Thymus (tissue), 11 donors: ENCODE measurements at regions not wholly inside any gene's neighbourhood (a gene's known extent, or its start where the extent isn't known, plus 50 kb on each side); places are given as distances from the start of the nearest gene placed in this dataset.
"Not testable (repeated sequence)": the region's sequence is repeated elsewhere in the genome, so short reads cannot be mapped to it uniquely, and the experiment has no call there.

Experiments used
- DNase-seq, 9 donors: peaks; one replicate each; pipeline ENCODE4 v3.0.0-alpha.2; 2013; ENCODE audit warnings: low spot score in 9 of 9, low read depth in 6 of 9, missing footprints in 1 of 9
- H3K27ac ChIP-seq, 2 donors: one replicate each; pipeline ENCODE4 v1.5.1; 2013; ENCODE audit warnings: control low read depth in 1 of 2, low read depth in 1 of 2, low read length in 1 of 2, mild to moderate bottlenecking in 1 of 2, moderate library complexity in 1 of 2
- H3K27me3 ChIP-seq, 2 donors: one replicate each; pipeline ENCODE4 v1.5.1; 2013; ENCODE audit warnings: low read length in 1 of 2; ENCODE audit not compliant: control insufficient read depth in 2 of 2, insufficient read depth in 1 of 2
- H3K36me3 ChIP-seq, 2 donors: one replicate each; pipeline ENCODE4 v1.5.1; 2013; ENCODE audit warnings: low read length in 1 of 2, mild to moderate bottlenecking in 1 of 2, moderate library complexity in 1 of 2; ENCODE audit not compliant: control insufficient read depth in 2 of 2, insufficient read depth in 2 of 2
- H3K4me1 ChIP-seq, 2 donors: one replicate each; pipeline ENCODE4 v1.5.1; 2013; ENCODE audit warnings: low read length in 2 of 2; ENCODE audit not compliant: control insufficient read depth in 2 of 2, insufficient read depth in 2 of 2
- H3K4me3 ChIP-seq, 2 donors: one replicate each; pipeline ENCODE4 v1.5.1; 2013; ENCODE audit warnings: low read length in 2 of 2, control low read depth in 1 of 2, mild to moderate bottlenecking in 1 of 2
- H3K9me3 ChIP-seq, 2 donors: one replicate each; pipeline ENCODE4 v1.5.1; 2013; ENCODE audit warnings: low read length in 1 of 2, mild to moderate bottlenecking in 1 of 2; ENCODE audit not compliant: control insufficient read depth in 2 of 2, insufficient read depth in 1 of 2
- WGBS: extraction: QIAGEN DNeasy Blood & Tissue Kit; methylation state at CpG from one replicate; pipeline ENCODE4 v1.1.7; 2013; 5-methylcytosine and 5-hydroxymethylcytosine counted together
- donor health status: healthy.

DNA sequence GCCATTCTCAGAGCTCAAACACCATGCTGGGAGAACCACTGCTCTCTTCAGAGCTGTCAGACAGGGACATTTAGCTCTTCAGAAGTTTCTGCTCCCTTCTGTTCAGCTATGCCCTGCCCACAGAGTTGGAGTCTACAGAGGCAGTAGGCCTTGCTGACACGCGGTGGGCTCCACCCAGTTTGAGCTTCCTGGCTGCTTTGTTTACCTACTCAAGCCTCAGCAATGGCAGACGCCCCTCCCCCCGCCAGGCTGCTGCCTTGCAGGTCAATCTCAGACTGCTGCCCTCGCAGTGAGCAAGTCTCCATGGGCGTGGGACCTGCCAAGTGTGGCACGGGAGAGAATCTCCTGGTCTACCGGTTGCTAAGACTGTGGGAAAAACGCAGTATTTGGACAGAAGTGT lies 93.8 kb upstream of the ZC3H12A start:
- H3K27me3 ChIP-seq: not testable (repeated sequence)
- WGBS: 64% methylated on average over 9 of the region's 9 CpGs

DNA sequence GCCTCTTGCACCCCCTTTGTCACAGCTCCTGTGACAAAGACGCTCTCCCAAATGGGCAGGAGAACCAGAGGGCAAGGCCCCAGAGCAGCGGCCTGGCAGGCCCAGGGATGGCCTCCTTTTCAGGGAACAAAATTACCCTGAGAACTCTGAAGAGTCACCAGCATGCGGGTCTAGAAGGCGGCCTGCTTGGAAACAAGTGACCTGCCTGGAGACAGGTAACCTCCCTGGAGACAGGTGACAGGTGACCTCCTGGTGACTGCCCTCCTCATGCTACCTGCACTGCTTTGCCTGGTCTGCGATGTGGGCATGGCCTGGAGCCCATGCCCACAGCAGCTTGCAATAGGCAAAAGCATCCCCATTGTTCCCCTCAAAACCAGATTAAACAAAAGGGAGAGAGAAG lies 86.5 kb upstream of the ZC3H12A start:
- H3K4me1 ChIP-seq: no peaks in the 10 kb centered on the region
- no peaks in the 10 kb centered on the region for H3K9me3 ChIP-seq
- H3K4me3 ChIP-seq: no peak overlapping the region
- H3K27me3 ChIP-seq: peaks cover 0 to 9% of the 10 kb centered on the region in 2 donors
- no peak for DNase-seq
- H3K36me3 ChIP-seq: no peaks in the 10 kb centered on the region
- WGBS: 92% methylated on average over 5 of the region's 5 CpGs
- no peak overlapping the region for H3K27ac ChIP-seq

More for the DNA sequence above, 93.8 kb upstream of the ZC3H12A start:
- H3K4me3 ChIP-seq, DNase-seq, H3K27ac ChIP-seq, H3K4me1 ChIP-seq, H3K36me3 ChIP-seq, H3K9me3 ChIP-seq: not testable (repeated sequence)

DNA sequence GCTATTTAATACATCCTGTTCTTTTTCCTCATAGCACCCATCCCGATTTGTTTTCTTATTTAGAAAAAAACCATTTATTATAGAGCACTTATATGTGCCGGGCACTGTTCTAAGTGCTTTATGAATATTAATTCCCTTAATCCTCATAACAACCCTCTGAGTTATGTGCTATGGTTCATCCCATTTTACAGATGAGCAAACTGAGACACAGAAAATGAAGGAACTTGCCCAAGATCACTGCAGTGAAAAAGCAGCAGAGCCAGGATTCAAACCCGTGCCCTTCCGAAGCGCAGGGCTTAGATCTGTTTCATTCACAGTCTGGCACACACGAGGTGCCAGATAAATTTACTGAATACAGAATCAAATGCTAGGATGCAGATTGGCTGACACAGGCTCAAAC lies 85.1 kb upstream of the ZC3H12A start:
- no peak overlapping the region for H3K4me3 ChIP-seq
- no peak overlapping the region for H3K27ac ChIP-seq
- no peaks in the 10 kb centered on the region for H3K36me3 ChIP-seq
- 95% methylated on average over 6 of the region's 6 CpGs for WGBS
- no peaks in the 10 kb centered on the region for H3K4me1 ChIP-seq
- no peak for DNase-seq
- peaks cover 0 to 13% of the 10 kb centered on the region in 2 donors for H3K27me3 ChIP-seq
- H3K9me3 ChIP-seq: no peaks in the 10 kb centered on the region

DNA sequence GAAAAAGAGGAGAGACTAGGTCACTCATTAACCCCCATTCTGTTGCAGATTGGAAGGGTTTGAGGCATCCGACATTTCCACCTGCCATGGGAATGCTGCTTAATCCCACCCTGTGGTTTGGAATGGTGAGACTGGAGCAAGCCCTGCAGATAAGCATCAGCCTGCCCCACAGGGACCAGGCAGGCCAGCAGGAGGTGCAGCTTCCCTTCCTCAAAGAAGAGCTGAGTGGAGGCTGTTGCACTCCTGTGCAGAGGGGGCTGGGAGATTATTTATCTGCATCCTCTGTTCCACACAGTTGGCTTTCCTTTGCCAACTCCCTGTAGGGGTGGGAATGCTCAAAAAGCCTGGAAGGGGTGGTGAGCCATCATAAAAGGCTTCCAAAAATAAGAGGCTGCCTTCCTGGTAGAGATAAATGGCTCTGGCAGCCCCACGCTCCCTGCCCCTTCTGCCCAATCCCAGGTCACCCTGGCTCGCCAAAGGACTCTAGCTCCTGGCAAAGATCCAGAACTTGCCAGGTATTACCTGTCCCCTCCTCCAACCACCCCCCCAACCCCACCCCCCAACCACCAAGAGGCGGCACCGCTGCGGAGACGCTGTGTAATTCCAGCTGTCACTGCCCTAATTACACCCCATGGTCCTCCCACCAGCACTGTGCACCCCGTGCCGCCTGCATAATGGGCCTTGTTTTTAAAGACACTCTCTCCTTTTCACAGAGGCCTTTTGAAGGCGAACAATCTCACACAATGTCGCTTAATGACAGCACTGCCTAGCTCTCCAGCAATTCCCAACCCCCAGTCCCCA lies 83.0 kb upstream of the ZC3H12A start:
- H3K4me1 ChIP-seq: no peaks in the 10 kb centered on the region
- H3K27me3 ChIP-seq: peaks cover 0 to 20% of the 10 kb centered on the region in 2 donors
- H3K9me3 ChIP-seq: no peaks in the 10 kb centered on the region

DNA sequence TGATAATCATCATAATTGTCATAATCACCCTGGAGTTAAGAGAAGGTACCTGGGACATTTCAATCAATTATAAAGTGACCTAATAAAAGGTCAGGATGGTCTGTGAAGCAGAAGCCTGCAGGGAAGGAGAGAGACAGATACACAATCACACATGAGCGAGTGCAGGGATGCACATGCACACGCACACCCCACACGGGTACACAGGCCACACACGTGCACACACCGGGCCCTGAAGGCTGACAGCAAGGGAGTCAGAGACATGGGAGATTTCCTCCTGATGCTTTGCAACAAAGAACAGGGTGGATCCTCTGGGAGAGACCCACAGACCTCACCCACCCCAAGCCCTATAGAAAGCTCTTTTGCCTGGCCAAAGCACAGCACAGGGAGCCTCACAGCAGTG lies 82.3 kb upstream of the ZC3H12A start:
- DNase-seq: no peak
- H3K9me3 ChIP-seq: no peaks in the 10 kb centered on the region
- peaks cover 0 to 20% of the 10 kb centered on the region in 2 donors for H3K27me3 ChIP-seq
- no peak overlapping the region for H3K27ac ChIP-seq
- H3K4me1 ChIP-seq: no peaks in the 10 kb centered on the region
- H3K4me3 ChIP-seq: no peak overlapping the region
- 78% methylated on average over 5 of the region's 5 CpGs for WGBS
- H3K36me3 ChIP-seq: no peaks in the 10 kb centered on the region

More for the DNA sequence above, 83.0 kb upstream of the ZC3H12A start:
- Histone ChIP-seq H3K27ac (no peak overlapping the region), H3K36me3 (no peaks in the 10 kb centered on the region), H3K4me3 (no peak overlapping the region)
- DNase-seq: no peak
- WGBS: 29% methylated on average over 11 of the region's 11 CpGs

DNA sequence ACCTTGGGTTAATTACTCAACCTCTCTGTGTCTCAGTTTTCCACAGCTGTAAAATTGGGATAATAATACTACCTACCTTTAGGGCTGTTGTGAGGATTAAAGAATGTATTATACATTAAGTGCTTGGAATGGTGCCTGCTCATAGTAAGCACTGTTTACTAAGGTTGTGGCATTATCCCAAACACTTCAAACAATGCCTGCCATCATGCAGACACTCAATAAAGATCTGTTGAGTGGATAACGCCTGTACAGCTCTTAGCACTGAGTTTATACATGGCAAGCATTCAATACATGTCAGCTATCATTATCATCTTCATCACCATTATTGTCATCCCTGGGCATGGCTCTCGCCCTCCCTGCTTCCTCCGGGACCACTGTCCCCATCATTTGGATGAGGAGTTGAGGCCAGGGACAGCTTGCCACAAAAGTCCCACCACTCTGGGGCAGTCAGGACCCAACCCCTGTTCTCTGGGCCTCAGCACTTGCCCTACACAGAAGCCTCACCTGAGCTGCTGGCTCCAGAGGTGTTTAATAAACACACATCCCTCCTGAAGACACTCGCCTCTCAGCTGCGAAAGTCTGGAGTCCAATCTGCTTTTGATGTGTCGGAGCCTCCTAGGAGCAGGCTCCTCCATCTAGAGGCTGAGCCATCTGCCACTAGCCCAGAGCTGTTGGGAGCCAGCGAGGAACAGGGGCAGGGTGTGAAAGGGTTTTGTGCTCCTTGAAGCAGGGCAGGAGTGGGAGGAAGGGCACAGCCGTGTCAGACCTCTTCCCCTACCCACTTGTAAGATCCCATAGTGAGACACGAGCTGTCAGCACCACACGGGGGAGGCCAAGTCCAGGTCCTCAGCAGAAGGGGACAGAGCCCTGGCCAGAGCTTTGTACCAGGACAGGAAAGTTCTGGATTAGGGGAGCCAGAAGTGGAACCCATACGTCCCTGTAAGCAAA lies 80.9 kb upstream of the ZC3H12A start:
- 76% methylated on average over 11 of the region's 11 CpGs for WGBS
- Histone ChIP-seq H3K36me3 (no peaks in the 10 kb centered on the region), H3K27ac (no peak overlapping the region), H3K4me3 (no peak overlapping the region), H3K27me3 (peaks cover 0 to 20% of the 10 kb centered on the region in 2 donors), H3K9me3 (no peaks in the 10 kb centered on the region), H3K4me1 (no peaks in the 10 kb centered on the region)
- DNase-seq: no peak

DNA sequence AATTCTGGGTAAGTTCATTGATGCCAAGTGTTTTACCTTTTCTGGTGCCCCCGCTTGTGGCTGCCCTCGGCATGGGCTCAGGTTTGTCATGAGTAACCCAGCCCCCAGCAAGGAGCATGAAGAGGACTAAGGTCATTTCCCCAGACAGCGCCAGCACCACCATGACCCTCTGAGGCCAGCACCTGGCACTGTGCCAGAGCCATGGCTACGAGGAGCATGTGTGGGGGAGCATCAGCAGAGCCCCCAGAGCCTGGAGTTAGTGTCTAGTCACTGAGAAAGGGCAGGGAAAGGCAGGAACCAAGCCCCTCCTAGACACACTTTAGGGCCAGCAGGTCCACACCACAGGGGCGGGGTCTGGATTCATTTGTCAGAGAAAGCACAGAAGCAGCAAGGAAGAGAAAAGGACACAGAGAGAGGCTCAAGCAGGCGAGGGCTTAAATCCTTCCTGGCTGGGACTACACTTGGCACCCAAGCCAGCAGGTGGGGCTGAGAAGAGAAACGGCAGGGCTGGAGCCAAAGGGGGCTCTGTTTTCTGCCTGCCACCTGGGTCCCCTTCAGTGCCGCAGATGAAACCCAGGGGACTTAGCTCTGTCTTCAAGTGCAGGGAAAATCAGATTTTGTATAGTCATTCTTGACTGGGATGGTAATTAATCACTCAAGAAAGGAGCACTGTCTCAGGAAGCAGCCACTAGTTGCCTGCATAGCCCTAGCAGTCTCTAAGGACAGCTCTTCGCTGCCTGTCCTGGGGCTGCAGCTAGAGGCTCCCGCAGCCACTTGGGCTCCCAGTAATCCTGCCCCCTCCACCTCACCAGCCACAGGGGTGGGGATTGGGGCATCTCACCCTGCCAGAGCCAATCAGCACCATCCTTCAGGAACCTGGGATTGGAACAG lies 79.6 kb upstream of the ZC3H12A start:
- Histone ChIP-seq H3K27ac (no peak overlapping the region), H3K9me3 (no peaks in the 10 kb centered on the region), H3K4me3 (no peak overlapping the region), H3K27me3 (peaks cover 0 to 18% of the 10 kb centered on the region in 2 donors), H3K36me3 (no peaks in the 10 kb centered on the region), H3K4me1 (no peaks in the 10 kb centered on the region)
- DNase-seq: no peak
- WGBS: 49% methylated on average over 10 of the region's 10 CpGs

DNA sequence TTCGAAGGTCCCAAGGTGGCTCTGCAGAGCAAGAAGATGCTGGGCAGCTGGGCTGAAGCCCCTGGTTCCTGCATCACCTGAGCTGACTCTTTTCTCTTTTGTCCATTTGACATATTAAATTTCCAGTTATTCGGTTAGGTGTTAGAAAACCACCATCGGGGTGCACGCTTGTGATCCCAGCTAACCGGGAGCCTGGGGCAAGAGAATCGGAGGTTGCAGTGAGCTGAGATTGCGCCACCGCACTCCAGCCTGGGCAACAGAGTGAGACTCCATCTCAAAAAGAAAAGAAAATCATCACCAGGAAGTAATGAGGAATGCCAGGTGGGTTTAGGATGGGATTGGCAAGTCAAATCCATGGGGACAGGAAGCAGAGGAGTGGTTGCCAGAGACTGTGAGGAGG lies 76.3 kb upstream of the ZC3H12A start:
- Histone ChIP-seq H3K4me1 (no peaks in the 10 kb centered on the region), H3K27me3 (peaks cover 0 to 10% of the 10 kb centered on the region in 2 donors), H3K36me3 (no peaks in the 10 kb centered on the region), H3K27ac (no peak overlapping the region), H3K9me3 (no peaks in the 10 kb centered on the region), H3K4me3 (no peak overlapping the region)
- no peak for DNase-seq
- 97% methylated on average over 8 of the region's 8 CpGs for WGBS
